ENCODE measurements at regions not wholly inside any gene's neighbourhood (a gene's known extent, or its start where the extent isn't known, plus 50 kb on each side); places are given as distances from the start of the nearest gene placed in this dataset.

DNA sequence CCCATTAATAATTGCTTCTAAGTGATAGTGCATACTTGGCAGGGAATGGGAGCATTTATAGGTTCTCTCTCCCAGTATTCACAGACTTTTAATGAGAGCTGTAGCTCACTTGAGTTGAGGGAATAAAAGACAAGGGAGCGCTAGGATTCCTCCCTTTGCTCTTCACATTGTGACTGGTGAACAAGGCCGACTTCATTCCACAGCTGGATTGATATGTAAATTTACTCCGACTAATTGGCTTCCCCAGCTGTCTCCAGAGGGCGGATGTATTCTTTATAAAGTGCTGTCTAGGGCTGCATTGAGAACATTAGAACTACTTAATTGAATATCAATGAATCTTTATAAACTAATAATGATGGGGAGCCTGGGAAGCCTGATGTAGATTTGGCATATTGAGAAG, 63.4 kb downstream of the GPR50 start:
- DNase-seq: no peak

DNA sequence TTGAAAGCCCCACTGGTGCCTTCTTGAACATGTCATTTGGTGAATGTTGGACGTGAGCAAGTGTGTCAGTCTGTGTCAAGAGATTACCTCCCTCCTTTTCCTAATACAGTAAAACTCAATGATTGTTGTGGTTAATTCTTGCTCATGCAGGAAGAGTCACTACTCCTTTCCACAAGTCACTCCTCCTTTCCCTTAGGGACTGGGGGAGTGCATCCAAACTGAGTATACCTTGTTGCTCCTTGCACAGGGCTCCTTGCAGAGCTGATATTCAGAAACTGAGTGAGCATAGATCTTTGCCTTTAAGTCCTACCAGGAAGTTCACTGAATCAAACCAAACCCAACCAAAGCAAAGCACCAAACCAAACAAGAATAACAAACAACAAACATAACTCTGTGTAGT, 63.9 kb downstream of the GPR50 start:
- no peak for DNase-seq

GRCh38 chrX:151268836-151269235, 92.5 kb downstream of the GPR50 start:
- no peak for DNase-seq

DNA sequence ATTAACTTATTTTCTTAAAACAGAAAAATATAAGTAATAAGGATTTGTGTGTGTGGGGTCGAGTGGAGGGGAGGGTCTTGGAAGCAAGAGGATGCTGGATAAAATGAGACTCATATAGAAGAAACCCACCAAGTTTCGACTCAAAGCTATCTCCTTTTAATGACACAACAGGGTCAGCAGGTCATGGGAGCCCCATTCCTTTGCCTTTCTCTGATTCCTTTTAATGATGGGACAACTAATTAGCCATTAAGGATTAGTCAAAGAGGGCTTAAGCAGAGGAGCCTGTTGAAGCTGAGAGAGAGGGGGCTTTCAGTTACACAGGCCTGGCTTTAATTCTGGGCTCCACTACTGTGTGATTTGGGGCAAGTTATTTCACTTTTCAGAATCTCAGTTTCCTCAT, 102.8 kb downstream of the GPR50 start:
- DNase-seq: no peak

- DNase-seq: peak; percentile 37
Observed at GRCh38 chrX:151287954-151288353, 109.1 kb upstream of the VMA21 start.

DNA sequence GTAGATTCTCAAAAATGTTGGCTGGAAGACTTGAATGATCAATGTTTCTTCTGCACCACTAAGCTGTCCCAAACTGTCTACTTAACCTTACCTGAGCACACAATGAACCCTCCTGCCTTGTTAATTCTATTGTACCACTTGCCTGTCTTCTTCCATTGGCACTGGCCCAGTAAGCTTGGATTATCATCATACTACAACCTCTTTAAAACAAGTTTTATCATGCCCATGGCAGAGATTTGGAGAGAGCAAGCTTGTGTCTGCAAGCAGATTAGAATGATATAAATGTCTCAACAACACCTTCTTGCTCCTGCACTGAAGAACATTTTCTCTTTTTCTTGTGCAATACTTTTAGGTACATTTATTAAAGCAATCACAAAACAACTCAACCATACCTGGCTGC, 74.0 kb upstream of the VMA21 start:
- DNase-seq: no peak

DNA sequence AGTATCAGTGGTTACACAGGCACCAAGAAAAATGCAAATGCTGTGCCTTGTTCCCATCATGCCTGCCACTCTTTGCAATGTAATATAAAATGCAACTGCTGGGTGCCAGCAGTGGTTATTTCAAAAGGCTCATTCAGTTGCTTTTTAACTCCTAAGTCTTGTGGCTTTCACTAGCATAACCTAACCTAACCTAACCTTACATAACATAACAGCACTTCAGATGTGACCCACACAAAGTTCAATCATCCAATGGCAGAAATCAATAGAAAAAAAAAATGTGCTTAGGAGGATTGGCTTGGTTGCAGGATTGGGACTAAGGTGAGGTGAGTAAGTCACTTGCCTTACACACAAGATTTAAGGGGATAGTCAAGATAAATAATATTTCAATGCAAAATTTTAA, 60.2 kb upstream of the VMA21 start:
- DNase-seq: no peak

DNA sequence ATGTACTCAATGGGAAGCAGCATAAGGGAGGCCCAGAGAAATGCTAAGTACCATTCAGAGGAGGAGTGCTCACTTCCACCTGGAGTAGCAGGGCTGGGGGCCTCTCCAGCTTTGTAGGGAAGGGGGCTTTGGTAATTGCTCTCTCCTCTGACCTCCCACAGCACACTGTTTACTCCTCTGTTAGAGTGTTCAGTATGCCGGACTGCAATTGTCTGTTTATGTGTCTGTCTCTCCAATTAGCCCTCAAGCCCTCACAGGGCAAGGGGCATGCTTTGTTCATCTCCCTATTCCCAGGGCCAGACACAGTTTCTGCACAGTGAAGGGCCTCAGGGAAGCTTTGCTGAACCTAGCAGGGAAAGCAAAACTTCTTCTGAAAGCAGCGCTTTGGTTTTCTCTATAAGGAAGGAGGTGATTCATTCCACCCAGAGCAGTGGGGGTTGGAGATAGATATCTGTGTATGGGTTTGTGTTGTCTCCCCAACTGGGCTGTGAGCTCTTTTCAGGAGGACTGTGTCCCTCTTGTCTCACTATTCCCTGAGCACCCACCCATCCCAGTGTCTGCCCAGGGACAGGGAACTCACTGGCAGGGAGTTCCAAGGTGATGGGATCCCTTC, 50.0 kb upstream of the VMA21 start:
- no peak for DNase-seq

All from DMS153 (cell line).